GM21526 (cell line): ENCODE measurements at regions not wholly inside any gene's neighbourhood (a gene's known extent, or its start where the extent isn't known, plus 50 kb on each side); places are given as distances from the start of the nearest gene placed in this dataset.
"Not testable (repeated sequence)": the region's sequence is repeated elsewhere in the genome, so short reads cannot be mapped to it uniquely, and the experiment has no call there.

Experiments
- ATAC-seq: cut with Tn5 transposase; IDR thresholded peaks from one replicate; pipeline ENCODE4 v1.9.1; 2021; ENCODE audit warnings: moderate library complexity; ENCODE audit not compliant: unreplicated experiment, low FRiP score

DNA sequence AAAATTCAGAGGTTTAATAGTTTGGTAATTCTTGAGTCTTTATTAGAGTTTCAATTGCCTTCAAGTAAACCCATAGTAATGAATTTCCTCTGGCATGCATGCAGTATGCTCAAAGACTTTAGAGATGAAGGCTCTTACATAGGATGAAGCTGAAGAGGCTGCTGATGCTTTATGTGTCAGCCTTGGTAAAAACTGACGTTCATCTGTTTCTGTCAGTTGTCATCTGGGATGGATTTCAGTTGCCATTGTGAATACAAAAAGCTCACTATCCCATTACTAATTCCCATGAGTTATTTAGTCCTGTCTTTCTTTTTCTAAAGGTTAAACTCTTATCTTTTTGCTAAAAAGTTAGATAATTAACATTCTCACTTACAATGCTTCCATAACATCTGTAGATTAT is 136.9 kb upstream of the GBE1 start:
- no peak for ATAC-seq

DNA sequence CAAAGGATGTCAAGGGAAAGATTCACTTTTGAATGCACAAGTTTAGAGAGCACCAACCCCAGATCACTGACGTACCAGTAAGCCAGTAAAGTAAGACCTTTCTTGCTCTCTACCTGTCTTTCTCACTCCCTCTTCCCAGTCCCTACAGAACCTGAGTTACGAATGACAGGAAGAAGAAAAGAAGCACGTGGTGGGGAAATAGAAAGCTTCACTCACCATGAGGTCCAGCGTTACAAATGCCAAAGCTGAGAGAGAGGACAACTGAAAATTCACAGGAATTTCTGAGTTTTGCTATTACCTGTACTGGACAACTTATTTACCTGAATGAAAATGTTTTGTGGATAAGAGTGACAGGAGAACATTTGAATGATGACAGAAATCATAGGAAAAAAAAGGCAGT is 133.2 kb upstream of the GBE1 start:
- ATAC-seq: no peak

- no peak for ATAC-seq
These were observed 129.8 kb upstream of the GBE1 start for GRCh38 chr3:81891055-81891895.

GRCh38 chr3:81888914-81889557 is 127.6 kb upstream of the GBE1 start:
- ATAC-seq: no peak

- no peak for ATAC-seq
These were observed 126.0 kb upstream of the GBE1 start for GRCh38 chr3:81887448-81887847.

DNA sequence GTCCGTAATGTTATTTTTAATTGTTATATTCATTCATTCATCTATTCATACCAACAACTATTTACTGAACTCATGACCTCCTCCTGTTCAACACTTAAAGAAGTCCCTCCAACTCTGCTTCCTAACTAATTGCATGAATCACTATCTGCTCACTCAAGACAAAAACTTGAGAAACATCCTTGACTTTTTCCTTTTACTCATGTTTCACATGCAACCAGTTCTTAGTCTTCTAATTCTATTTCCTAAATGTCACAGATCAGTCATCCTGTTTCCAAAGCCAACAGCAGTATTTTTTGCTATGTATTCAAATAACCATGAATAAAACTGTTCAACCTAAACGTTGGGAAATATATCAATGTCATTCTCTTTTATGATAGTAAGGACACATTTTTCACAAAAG is 124.6 kb upstream of the GBE1 start:
- no peak for ATAC-seq

GRCh38 chr3:81884791-81885190 is 123.3 kb upstream of the GBE1 start:
- ATAC-seq: no peak

- no peak for ATAC-seq
These were observed 115.4 kb upstream of the GBE1 start for GRCh38 chr3:81876826-81877225.

- no peak for ATAC-seq
These were observed 113.3 kb upstream of the GBE1 start for GRCh38 chr3:81874738-81875137.

- ATAC-seq: no peak
These were observed 111.1 kb upstream of the GBE1 start for GRCh38 chr3:81872566-81872965.

GRCh38 chr3:81871358-81872155 is 110.1 kb upstream of the GBE1 start:
- no peak for ATAC-seq

DNA sequence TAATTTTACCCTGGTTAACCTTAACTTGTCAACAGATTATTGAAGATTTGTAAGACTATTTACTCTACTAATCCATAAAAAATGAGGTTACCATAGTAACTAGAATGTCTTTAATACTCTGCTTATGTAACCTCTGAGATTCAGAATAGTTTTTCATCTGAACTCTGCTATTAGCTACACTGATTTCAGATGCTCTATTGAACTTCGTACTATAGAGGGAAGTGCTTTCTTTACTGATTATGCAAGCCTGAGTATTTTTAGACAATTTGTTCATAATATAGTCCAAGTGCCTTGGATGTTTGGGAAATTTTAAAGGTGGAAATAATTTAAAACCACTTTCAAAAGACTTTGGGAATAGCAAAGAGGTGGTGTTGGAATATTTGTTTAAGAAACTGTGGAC is 107.9 kb upstream of the GBE1 start:
- ATAC-seq: no peak

GRCh38 chr3:81868597-81868996 is 107.2 kb upstream of the GBE1 start:
- ATAC-seq: no peak

DNA sequence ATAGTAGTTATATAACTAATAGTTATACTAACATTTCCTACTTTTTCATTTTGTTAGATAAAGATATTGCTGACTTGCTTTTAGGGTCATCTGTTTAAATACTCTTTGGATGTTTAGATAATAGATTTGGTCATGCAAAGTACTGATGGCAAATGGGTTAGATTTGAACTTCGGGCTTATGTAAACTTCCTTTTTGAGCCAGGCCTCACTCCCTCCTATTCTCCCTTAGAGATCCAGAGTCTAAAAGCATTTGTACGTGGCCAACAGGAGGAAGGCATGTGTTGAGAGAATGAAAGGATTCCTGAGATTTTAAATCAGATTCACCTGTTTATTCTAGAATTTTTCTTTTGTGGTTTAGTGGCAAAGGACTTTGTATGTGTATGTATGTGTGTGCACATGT is 106.4 kb upstream of the GBE1 start:
- no peak for ATAC-seq

GRCh38 chr3:81865164-81865563 is 103.7 kb upstream of the GBE1 start:
- ATAC-seq: not testable (repeated sequence)

- no peak for ATAC-seq
These were observed 102.8 kb upstream of the GBE1 start for GRCh38 chr3:81864272-81864671.

GRCh38 chr3:81863756-81864155 is 102.3 kb upstream of the GBE1 start:
- ATAC-seq: no peak

DNA sequence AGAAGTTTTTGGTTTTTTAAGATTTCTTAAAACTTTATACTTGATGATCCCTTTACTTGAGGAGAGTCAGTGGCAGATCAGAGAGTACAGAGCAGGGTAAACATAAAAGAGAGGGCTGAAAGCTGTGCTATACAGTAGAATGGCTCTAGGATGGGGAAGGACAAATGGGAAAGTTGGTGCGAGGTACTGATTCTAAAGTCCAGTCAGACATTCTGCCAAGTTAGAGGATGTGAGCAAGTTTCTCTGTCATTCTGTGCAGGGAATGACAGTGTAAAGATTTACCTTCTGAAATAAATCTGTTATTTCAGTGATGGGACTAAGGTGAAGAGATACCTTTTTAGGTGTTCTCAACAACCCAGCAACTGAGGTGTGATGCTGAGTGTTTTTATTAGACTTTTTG is 100.1 kb upstream of the GBE1 start:
- ATAC-seq: no peak

DNA sequence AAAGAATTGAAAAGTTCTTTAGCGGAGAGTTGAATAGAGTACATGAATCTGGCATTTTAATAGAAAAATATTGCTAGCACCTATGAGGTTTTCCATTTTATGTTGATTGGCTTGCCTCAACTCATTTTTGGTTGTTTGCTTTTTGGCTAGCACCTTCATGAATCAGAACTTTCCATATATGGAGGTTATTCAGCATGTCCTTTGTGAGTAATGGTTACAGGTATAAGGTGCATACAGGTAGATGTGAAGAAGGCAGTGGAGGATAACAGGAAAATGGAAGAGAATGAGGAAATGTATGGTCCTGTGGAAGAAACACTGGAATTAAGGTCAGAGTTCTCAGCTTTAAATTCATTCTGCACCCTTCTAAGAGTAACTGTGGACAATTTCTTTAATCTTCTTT is 98.1 kb upstream of the GBE1 start:
- no peak for ATAC-seq

DNA sequence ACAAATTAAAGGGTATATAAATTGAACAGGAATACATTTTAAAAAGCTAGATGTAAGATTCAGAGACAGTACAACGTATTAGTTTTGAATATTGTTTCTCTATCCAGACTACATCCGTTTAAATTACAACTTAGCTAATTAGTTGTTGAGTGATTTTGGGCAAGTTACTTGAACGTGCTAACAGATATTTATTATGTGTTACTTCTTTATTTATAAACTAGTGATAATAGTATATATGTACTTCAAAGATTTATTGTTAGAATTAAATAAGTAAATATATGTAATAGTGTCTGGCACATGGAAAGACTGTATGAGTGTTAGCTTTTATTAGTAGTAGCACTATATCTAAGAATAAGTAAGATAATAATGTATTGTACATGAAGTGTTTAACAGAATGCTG is 92.0 kb upstream of the GBE1 start:
- no peak for ATAC-seq

DNA sequence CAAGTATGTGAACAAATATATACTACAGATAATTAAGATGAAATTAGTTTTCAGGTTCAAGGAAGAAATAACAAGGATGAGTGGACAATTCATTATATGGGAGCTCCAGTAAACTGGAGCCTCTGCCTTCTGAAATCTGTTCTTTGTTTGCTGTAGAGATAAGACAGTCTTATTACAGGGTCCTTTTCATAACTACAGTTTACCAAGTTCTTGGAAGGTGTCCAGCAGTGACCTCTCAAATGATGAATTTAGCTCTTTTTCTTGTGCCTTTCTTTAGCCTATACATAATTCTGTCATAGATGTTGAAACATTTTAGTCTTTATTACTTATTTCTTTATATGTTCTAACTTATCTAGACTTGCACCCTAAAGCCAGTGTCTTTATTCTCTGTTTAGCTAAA is 89.7 kb upstream of the GBE1 start:
- no peak for ATAC-seq
